Panc1 (cell line): ENCODE measurements at regions not wholly inside any gene's neighbourhood (a gene's known extent, or its start where the extent isn't known, plus 50 kb on each side); places are given as distances from the start of the nearest gene placed in this dataset.

Experiments
- ATAC-seq: fragments of 200-7000 bp; cut with Tn5 transposase; 2 replicates; pipeline ENCODE4 v1.9.1; 2020; ENCODE audit warnings: mild to moderate bottlenecking, moderate library complexity
- BruUV-seq: library from RNA; stranded (reverse); fragments of 400-500 nt; replicated peaks from 2 replicates; lab custom pipeline; 2021; lab: Mats Ljungman, UMichigan
- CTCF ChIA-PET: fragments of 300-600 bp; sonication (Branson Sonifier 250); formaldehyde crosslinking; loops from one replicate; lab custom pipeline; 2022; ENCODE audit warnings: antibody characterized with exemption; lab: Charles Lee
- POLR2A ChIA-PET: fragments of 300-600 bp; sonication (Branson Sonifier 250); formaldehyde crosslinking; loops from one replicate; lab custom pipeline; 2022; ENCODE audit warnings: antibody characterized with exemption; lab: Charles Lee
- DNase-seq: peaks from one replicate; pipeline ENCODE4 v3.0.0-alpha.2; 2010; ENCODE audit warnings: low read depth, low spot score
- H3K27ac ChIP-seq: 2 replicates; pipeline ENCODE4 v1.5.1; 2011; ENCODE audit warnings: mild to moderate bottlenecking, low read length, inconsistent platforms
- H3K27me3 ChIP-seq: fragments of 200-500 bp; sonication (Bioruptor generic); 2 replicates; pipeline ENCODE4 v1.6.0; 2014; ENCODE audit warnings: low read length, inconsistent platforms; ENCODE audit not compliant: control insufficient read depth, insufficient read depth
- H3K36me3 ChIP-seq: fragments of 200-500 bp; sonication (Bioruptor generic); 2 replicates; pipeline ENCODE4 v1.5.1; 2014; ENCODE audit warnings: inconsistent platforms, mild to moderate bottlenecking, low read length, moderate library complexity; ENCODE audit not compliant: control insufficient read depth, insufficient read depth
- H3K4me1 ChIP-seq: 2 replicates; pipeline ENCODE4 v1.5.1; 2011; ENCODE audit warnings: inconsistent platforms, mild to moderate bottlenecking, low read length, moderate library complexity; ENCODE audit not compliant: control insufficient read depth, insufficient read depth
- H3K4me3 ChIP-seq, 2 experiments: 2 replicates each; pipeline ENCODE4 v1.5.1; 2011 to 2012; ENCODE audit warnings: low read depth in 2 of 2, low read length in 2 of 2, mild to moderate bottlenecking in 2 of 2, inconsistent platforms in 1 of 2, moderate library complexity in 1 of 2
- H3K9me3 ChIP-seq: fragments of 200-500 bp; sonication (Bioruptor generic); 2 replicates; pipeline ENCODE4 v1.5.1; 2014; ENCODE audit warnings: low read depth, mild to moderate bottlenecking, inconsistent platforms, low read length, moderate library complexity; ENCODE audit not compliant: control insufficient read depth, insufficient read depth
- CTCF ChIP-seq: fragments of 450-650 bp; IDR thresholded peaks from 2 replicates; pipeline ENCODE4 v1.5.1; 2017; ENCODE audit warnings: mild to moderate bottlenecking
- POLR2AphosphoS5 ChIP-seq: IDR thresholded peaks from 2 replicates; pipeline ENCODE4 v1.6.1; 2012; ENCODE audit warnings: mild to moderate bottlenecking, low read depth, low read length, moderate library complexity
- REST ChIP-seq, 2 experiments: IDR thresholded peaks; 2 replicates each; pipeline ENCODE4 v1.6.1; 2011 to 2012; ENCODE audit warnings: low read depth in 2 of 2, control low read depth in 1 of 2, low read length in 1 of 2, mild to moderate bottlenecking in 1 of 2, moderate library complexity in 1 of 2; ENCODE audit not compliant: insufficient read depth in 1 of 2
- SIN3A ChIP-seq: IDR thresholded peaks from 2 replicates; pipeline ENCODE4 v1.6.1; 2012; ENCODE audit warnings: low read depth, mild to moderate bottlenecking, low read length, moderate library complexity, borderline replicate concordance; ENCODE audit not compliant: insufficient read depth
- TCF7L2 ChIP-seq: IDR thresholded peaks from 2 replicates; pipeline ENCODE4 v1.6.1; 2011; ENCODE audit warnings: mild to moderate bottlenecking, low read depth, low read length, inconsistent platforms
- in situ Hi-C: cut with HindIII; loops from 2 replicates; pipeline ENCODE4 v1.10.0; 2016; ENCODE audit warnings: low sequenced_read_pairs, low pct_unique_long_range_greater_than_20kb
- intact Hi-C: fragments of 100-400 bp; cut with micrococcal nuclease; formaldehyde crosslinking; loops from one replicate; pipeline ENCODE4 v1.10.0; 2022; ENCODE audit not compliant: unreplicated experiment

DNA sequence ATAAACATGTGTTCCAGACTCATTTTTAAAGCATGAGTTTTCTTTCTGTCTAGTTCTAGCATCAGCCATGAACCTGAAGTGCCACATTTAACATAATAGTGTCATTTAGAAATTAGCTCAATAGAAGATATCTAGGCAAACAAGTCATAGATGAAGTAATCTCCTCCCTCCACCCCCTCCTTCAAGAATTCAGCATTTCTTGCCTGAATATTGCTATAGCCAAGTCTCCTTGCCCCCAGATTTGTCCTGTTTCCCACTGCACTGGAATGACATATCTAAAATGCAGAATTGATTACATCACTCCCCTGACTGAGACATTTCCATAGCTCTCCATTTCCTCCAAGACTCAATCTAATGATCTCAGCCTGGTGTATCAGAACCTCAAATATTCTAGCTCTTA, 134.9 kb upstream of the BACH2 start:
- ATAC-seq, result no peak
- intact Hi-C loops (no loop called here), in situ Hi-C loops (no loop called here)
- POLR2A ChIA-PET, result no interaction called here
- Histone ChIP-seq H3K36me3 (no peaks in the 10 kb centered on the region), H3K27me3 (no peaks in the 10 kb centered on the region), H3K9me3 (peaks cover 7% of the 10 kb centered on the region; the same call in 1 of the 2 replicates), H3K27ac (no peak overlapping the region), H3K4me1 (no peaks in the 10 kb centered on the region), H3K4me3 (no peak overlapping the region)
- CTCF ChIA-PET, result interaction anchor here (0.5 kb wide), 1 partner anchor 10 kb away, joined by 3 read pairs; no protein-coding TSS in a partner anchor
- DNase-seq, result no peak
- BruUV-seq, result no TSS peak
- TF ChIP-seq CTCF (no peak), SIN3A (no peak), TCF7L2 (no peak), REST (IDR thresholded peaks at IDR 0.05; ENCODE audit: insufficient read depth in 1 of 2, low read depth in 2 of 2, low read length in 1 of 2) (no peak), POLR2AphosphoS5 (no peak)

DNA sequence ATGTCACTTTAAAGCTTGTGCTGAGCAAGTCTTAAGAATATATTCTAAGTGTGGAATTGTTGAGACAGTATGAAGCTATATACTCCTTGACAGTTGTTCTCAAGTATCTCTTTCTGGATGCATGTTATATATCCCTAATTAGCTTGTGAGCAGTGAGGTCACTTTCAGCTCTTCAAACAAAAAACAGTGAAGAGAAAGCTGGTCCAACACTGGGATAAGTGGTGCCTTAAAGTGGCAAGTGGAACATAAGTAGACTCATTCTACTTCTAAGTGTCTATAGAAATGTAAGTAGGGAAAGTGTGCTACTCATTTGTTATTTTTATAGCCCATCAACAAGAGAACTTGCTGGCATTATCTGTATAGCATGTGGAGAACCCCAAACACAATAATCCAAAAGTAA, 133.1 kb upstream of the BACH2 start:
- H3K9me3 ChIP-seq, result peaks cover 7% of the 10 kb centered on the region; the same call in 1 of the 2 replicates
- no peak overlapping the region for H3K4me3 ChIP-seq
- H3K36me3 ChIP-seq, result no peaks in the 10 kb centered on the region
- ATAC-seq, result no peak
- H3K27ac ChIP-seq, result no peak overlapping the region
- ChIA-PET POLR2A (no interaction called here), CTCF (no interaction called here)
- no peaks in the 10 kb centered on the region; the same call in 1 of the 2 replicates for H3K4me1 ChIP-seq
- TF ChIP-seq REST (IDR thresholded peaks at IDR 0.05; ENCODE audit: insufficient read depth in 1 of 2, low read depth in 2 of 2, low read length in 1 of 2), result no peak
- TF ChIP-seq CTCF, result no peak
- TF ChIP-seq SIN3A, result no peak
- TF ChIP-seq POLR2AphosphoS5, result no peak
- TF ChIP-seq TCF7L2, result no peak
- intact Hi-C loops, result no loop called here
- BruUV-seq, result no TSS peak
- in situ Hi-C loops, result no loop called here
- H3K27me3 ChIP-seq, result no peaks in the 10 kb centered on the region
- no peak for DNase-seq
